Stimulated activated naive CD8-positive, alpha-beta T cell treated with anti-CD3 and anti-CD28 coated beads, Interleukin-15, amount 100 ng/mL, for 72 hours (primary cell): ENCODE measurements at regions not wholly inside any gene's neighbourhood (a gene's known extent, or its start where the extent isn't known, plus 50 kb on each side); places are given as distances from the start of the nearest gene placed in this dataset.
A peak's percentile ranks its signal among the peaks of the same experiment; 100 is the strongest.

Experiments
- ATAC-seq: fragments of 150-1000 bp; cut with Tn5 transposase; 2 replicates; pipeline ENCODE4 v1.10.0; 2021; ENCODE audit warnings: mild to moderate bottlenecking, moderate library complexity
- DNase-seq, 2 donors: peaks; one replicate each; pipeline ENCODE4 v3.0.0; 2021 to 2022
- H3K27ac Mint-ChIP-seq, 2 donors: one replicate each; pipeline ENCODE4 v1.8.0; 2022; ENCODE audit warnings: mild to moderate bottlenecking in 2 of 2, mixed read lengths in 2 of 2, moderate library complexity in 2 of 2
- H3K27me3 Mint-ChIP-seq: one replicate; pipeline ENCODE4 v1.8.0; 2022; ENCODE audit warnings: mixed read lengths
- H3K4me1 Mint-ChIP-seq: one replicate; pipeline ENCODE4 v1.8.0; 2022; ENCODE audit warnings: mild to moderate bottlenecking, mixed read lengths
- H3K4me3 Mint-ChIP-seq, 2 donors: one replicate each; pipeline ENCODE4 v1.8.0; 2022; ENCODE audit warnings: mild to moderate bottlenecking in 2 of 2, mixed read lengths in 2 of 2, moderate library complexity in 1 of 2
- H3K9me3 Mint-ChIP-seq, 2 donors: one replicate each; pipeline ENCODE4 v1.8.0; 2022; ENCODE audit warnings: mixed read lengths in 2 of 2

DNA sequence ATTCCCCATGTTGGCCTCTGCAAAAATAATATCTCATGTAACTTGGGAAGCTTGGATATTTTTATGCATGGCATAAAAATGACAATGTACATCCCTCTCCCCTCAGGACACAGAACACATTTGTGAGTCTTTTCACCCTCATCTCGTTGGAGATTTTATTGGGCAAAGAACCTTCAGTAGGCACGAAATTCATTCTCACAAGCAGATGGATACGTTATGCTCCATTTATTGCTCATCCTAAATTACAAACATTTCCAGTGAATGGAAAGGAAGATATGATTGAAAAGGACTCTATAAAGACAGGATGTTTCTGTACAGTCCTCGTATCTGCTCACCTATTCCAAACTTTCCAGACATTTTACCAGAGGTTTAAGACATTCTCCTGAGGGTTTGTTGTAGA lies 1175.8 kb downstream of the UQCRFS1 start:
- H3K27me3 Mint-ChIP-seq: no peaks in the 10 kb centered on the region
- ATAC-seq: no peak
- H3K27ac Mint-ChIP-seq: no peak overlapping the region
- no peaks in the 10 kb centered on the region for H3K4me1 Mint-ChIP-seq
- peaks cover 2 to 14% of the 10 kb centered on the region in 2 donors for H3K9me3 Mint-ChIP-seq
- DNase-seq: no peak
- no peak overlapping the region for H3K4me3 Mint-ChIP-seq

DNA sequence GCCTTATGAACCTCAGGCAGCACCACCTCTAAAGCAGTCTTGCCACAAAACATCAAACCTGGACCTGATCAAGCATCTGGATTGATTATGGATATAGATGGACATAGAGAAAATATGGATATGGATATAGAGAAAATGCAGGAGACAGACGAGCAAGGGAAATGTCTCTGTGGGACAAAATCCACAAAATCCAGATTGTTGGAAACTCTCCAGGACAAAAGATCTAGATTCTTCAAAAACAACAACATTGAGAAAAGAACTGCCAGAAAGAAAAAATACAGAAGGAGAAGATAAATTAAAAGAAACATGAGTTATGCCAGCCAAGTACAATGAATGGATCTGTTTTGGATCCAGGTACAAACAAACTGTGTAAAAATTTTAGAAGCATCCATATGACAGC lies 1176.5 kb downstream of the UQCRFS1 start:
- ATAC-seq (no peak), DNase-seq (no peak)
- no peaks in the 10 kb centered on the region for H3K4me1 Mint-ChIP-seq
- peaks cover 7 to 19% of the 10 kb centered on the region in 2 donors for H3K9me3 Mint-ChIP-seq
- H3K27ac Mint-ChIP-seq: no peak overlapping the region
- H3K4me3 Mint-ChIP-seq: no peak overlapping the region
- H3K27me3 Mint-ChIP-seq: no peaks in the 10 kb centered on the region

DNA sequence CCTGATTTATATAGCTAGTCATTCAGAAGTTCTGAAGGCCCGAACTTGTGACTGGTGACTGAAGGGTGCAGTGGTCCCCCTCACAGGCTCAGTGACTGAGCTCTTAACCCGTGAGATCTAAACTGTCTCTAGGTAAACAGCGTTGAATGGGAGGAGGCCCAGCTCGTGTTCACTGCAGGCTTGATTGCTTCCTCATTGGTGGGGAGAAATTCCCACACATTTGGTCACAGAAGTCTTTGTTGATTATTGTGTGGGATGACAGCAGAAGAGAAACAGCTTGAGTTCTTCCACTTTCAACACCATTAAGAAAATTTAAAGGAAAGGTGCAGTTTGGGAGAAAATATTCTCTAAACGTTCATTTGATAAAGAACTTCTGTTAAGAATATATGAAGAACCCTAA lies 1178.0 kb downstream of the UQCRFS1 start:
- Mint-ChIP-seq H3K27me3 (no peaks in the 10 kb centered on the region), H3K9me3 (peaks cover 12 to 29% of the 10 kb centered on the region in 2 donors), H3K27ac (no peak overlapping the region), H3K4me1 (no peaks in the 10 kb centered on the region), H3K4me3 (no peak overlapping the region)
- DNase-seq (no peak), ATAC-seq (no peak)

DNA sequence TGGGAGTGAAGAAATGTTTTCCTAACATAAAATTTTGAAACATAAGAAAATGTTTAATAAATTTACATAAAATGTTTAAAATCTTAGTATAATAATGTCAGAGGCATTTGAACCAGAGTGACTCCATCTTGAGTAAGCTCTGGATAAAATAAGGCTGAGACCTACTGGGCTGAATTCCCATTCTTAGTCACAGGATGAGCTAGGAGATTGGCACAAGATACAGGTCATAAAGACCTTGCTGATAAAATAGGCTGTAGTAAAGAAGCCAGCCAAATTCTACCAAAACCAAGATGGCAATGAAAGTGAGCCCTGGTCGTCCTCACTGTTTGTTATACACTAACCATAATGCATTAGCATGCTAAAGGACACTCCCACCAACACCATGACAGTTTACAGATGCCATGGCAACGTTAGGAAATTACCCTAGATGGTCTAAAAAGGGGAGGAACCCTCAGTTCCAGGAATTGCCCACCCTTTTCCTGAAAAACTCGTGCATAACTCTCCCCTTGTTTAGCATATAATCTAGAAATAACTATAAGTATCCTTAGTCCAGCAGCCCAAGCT lies 1184.0 kb downstream of the UQCRFS1 start:
- H3K27ac Mint-ChIP-seq: no peak overlapping the region
- no peaks in the 10 kb centered on the region for H3K27me3 Mint-ChIP-seq
- H3K4me1 Mint-ChIP-seq: no peaks in the 10 kb centered on the region
- ATAC-seq: no peak
- DNase-seq: no peak
- H3K4me3 Mint-ChIP-seq: no peak overlapping the region
- H3K9me3 Mint-ChIP-seq: peaks cover 12 to 27% of the 10 kb centered on the region in 2 donors

DNA sequence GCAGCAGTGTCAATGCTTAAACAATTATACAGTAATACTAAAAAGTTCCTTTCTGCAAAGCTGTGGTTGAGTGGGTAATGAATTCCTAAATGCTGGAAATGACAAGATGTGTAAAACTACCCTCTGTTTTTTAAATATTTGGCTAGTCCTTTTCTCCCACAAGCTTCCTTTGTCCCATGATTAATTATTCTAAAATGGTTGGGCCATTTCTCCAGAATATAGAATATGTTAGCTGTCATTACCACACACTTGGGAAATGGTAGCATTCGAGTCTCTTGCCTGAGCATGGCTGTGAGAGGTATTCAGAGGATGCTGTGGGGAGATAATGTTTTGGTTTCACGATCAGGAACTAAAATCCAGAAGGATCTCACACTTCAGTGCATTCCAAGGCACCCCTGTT lies 1185.8 kb downstream of the UQCRFS1 start:
- Mint-ChIP-seq H3K27me3 (no peaks in the 10 kb centered on the region), H3K4me3 (no peak overlapping the region), H3K27ac (no peak overlapping the region), H3K9me3 (peaks cover 9 to 15% of the 10 kb centered on the region in 2 donors), H3K4me1 (no peaks in the 10 kb centered on the region)
- ATAC-seq: no peak
- DNase-seq: no peak

DNA sequence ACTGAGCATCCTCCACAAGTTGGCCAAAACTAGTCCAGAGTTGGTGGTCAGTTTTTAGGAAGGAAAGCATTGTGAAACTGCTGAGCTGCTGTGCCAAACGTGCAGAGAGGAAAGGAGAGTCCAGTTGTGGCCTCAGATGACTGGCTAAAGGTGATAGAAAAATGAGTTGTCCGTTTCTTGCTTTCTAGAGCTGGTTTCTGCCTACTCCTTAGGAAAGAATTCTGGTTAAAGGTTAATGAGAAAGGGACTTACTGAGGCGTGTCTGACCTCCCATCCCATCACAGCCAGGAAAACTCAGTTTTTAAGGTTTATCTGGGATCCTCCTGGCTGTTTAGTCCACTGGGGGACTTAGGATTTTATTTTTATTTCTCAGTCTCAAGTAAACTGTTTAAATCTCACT lies 1186.3 kb downstream of the UQCRFS1 start:
- Mint-ChIP-seq H3K9me3 (peaks cover 5 to 10% of the 10 kb centered on the region in 2 donors), H3K27me3 (no peaks in the 10 kb centered on the region)

DNA sequence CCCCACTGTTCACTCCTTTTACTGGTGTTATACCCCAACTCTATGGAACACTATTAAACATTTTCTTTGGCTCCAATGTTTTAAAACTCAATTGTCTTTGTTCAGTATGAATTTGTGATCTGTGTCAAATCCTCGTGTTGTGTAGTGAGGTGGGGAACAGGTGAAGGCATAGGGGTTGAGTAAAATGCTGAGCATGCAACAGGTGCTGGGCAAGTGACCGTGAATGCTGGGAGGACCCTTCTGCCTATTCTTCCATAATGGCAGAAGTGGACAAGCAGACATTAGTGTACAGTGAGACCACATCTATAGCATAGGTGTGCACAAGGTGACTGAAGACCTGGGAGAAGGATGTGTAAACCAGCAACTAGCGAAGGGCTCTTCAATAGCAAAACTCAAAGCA lies 1188.0 kb downstream of the UQCRFS1 start:
- Mint-ChIP-seq H3K27me3 (no peaks in the 10 kb centered on the region), H3K4me3 (no peak overlapping the region), H3K27ac (no peak overlapping the region), H3K4me1 (no peaks in the 10 kb centered on the region), H3K9me3 (no peaks in the 10 kb centered on the region)
- DNase-seq (no peak), ATAC-seq (no peak)

More for the DNA sequence above, 1186.3 kb downstream of the UQCRFS1 start:
- no peaks in the 10 kb centered on the region for H3K4me1 Mint-ChIP-seq
- ATAC-seq (no peak), DNase-seq (no peak)
- no peak overlapping the region for H3K4me3 Mint-ChIP-seq
- no peak overlapping the region for H3K27ac Mint-ChIP-seq

DNA sequence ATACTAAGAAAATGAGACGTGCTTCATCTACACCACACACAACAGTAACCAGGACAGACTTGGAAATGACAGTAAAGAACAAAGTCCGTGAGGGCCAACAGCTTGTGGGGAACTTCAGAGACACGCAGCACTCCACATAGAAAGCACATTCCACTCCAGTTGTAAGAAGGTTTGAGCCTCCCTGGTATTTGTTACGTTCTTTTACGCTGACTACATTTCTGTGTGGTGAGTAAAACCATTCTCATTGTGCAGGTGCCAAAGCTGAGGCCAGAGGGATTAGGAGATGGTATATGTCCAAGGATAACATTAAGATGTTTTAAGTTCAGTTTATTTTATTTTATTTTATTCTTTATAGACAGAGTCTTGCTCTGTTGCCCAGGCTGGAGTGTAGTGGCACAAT lies 1189.9 kb downstream of the UQCRFS1 start:
- Mint-ChIP-seq H3K27me3 (no peaks in the 10 kb centered on the region), H3K9me3 (no peaks in the 10 kb centered on the region), H3K4me1 (no peaks in the 10 kb centered on the region), H3K4me3 (no peak overlapping the region), H3K27ac (no peak overlapping the region)
- ATAC-seq (no peak), DNase-seq (no peak)

DNA sequence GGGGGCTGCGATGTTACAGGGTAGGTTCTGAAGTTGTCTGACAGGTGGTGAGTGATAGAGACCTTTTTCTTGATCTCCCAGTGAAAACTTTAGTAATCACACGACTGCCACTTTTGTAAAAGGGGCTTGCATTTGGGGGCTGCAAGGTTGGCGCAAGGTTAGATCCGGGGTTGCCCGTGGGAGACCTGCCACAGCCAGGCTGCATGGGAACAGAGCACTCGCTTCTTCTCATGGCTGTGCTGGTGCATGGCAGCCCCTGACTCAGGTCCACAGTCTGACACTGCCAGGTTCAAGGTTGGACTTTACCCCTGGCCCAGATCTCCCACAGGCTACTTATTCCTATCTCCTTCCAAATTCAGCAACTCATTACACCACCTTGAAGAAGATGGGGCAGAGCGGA lies 1190.4 kb downstream of the UQCRFS1 start:
- no peak overlapping the region for H3K4me3 Mint-ChIP-seq
- H3K27me3 Mint-ChIP-seq: no peaks in the 10 kb centered on the region
- no peak overlapping the region for H3K27ac Mint-ChIP-seq
- H3K9me3 Mint-ChIP-seq: peaks cover 0 to 3% of the 10 kb centered on the region in 2 donors
- ATAC-seq (no peak), DNase-seq (no peak)
- no peaks in the 10 kb centered on the region for H3K4me1 Mint-ChIP-seq

DNA sequence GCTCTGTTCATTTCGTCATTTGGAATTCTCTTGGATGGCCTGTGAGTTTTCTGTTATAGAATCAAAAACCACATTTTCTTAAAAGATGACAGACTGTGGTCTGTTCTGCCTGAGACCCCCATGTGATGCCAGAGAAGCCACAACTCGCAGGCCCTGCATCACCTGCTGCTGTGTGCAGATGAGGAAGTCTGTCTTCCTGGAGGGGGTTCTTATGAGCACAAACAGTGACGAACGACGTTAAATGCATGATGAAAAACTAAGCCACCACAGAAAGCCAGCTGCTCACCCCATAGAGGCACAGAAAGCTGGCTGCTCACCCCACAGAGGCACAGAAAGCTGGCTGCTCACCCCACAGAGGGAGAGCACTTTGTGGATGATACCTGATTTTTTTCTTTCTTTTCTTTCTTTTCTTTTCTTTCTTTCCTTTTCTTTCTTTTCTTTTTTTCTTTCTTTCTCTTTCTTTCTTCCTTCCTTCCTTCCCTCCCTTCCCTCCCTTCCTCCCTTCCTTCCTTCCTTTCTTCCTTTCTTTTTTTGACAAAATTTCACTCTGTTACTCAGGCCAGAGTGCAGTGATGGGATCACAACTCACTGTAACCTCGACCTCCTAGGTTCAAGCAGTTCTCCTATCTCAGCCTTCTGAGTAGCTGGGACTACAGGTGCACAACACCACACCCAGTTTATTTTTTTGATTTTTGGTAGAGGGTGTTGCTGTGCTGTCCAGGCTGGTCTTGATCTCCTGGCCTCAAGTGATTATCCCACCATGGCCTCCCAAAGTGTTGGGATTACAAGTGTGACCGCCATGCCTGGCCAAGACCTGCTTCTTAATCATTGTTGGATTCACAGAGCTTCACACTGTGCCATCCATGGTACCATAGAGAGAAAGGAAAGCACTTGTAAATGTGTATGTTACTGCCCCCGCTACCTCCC lies 1191.4 kb downstream of the UQCRFS1 start:
- H3K4me3 Mint-ChIP-seq: no peak overlapping the region
- DNase-seq (no peak), ATAC-seq (no peak)
- H3K27me3 Mint-ChIP-seq: no peaks in the 10 kb centered on the region
- H3K9me3 Mint-ChIP-seq: peaks cover 0 to 6% of the 10 kb centered on the region in 2 donors
- H3K27ac Mint-ChIP-seq: peak overlapping the region in 1 of 2 donors; percentile 19
- no peaks in the 10 kb centered on the region for H3K4me1 Mint-ChIP-seq

DNA sequence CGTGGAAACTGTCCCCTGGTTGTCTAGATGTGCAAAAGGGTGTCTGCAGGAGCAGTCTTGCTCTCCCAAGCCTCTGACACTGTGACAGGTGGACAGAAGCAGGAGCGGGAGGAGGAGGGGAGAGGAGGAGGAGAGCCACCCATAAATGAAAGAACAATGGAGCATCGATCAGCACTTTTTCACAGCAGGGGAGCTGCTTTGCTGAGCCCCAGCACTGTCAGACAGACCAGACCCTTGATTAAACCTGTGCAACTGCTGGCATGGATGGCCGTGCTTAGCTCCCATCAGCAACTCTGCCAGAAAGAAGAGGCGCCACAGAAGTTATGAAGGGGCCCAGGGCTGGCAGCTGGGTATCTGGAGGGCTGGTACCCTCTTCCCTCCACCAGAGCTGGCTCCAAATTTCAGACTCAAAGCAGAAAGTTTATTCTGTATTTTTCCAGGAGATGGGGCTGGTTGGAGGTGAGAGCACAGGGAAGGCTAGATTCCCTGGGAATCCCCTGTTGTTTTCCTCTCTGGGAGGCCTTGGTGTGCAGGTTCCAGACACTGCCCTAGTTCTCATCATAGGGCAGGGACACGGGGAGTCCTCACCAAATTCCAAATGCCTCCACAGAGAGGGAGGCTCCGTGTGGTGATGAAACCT lies 1192.2 kb downstream of the UQCRFS1 start:
- Mint-ChIP-seq H3K4me3 (no peak overlapping the region), H3K27ac (no peak overlapping the region), H3K4me1 (no peaks in the 10 kb centered on the region), H3K9me3 (peaks cover 0 to 6% of the 10 kb centered on the region in 2 donors), H3K27me3 (no peaks in the 10 kb centered on the region)
- ATAC-seq (no peak), DNase-seq (no peak)

DNA sequence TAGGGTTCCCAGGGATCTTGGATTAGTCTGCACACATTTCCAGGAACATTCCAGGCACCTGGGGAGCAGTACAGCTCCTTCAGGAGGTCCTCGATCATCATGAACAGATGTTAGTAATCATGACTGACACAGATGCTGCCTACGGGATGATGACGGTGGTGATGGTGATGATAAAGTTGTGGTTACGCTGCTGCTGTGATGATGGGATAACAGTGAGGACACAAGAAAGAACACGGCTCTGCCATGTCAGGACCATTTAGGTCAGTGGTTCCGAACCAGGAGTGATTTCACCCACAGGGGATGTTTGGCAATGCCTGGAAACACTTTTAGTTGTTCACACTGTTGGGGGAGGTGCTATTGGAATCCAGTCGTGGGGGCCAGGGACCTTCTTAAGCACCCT lies 1193.0 kb downstream of the UQCRFS1 start:
- H3K4me1 Mint-ChIP-seq: no peaks in the 10 kb centered on the region
- H3K27me3 Mint-ChIP-seq: no peaks in the 10 kb centered on the region
- DNase-seq (no peak), ATAC-seq (no peak)
- H3K4me3 Mint-ChIP-seq: no peak overlapping the region
- H3K27ac Mint-ChIP-seq: peak overlapping the region in 1 of 2 donors; percentile 60
- peaks cover 0 to 6% of the 10 kb centered on the region in 2 donors for H3K9me3 Mint-ChIP-seq

DNA sequence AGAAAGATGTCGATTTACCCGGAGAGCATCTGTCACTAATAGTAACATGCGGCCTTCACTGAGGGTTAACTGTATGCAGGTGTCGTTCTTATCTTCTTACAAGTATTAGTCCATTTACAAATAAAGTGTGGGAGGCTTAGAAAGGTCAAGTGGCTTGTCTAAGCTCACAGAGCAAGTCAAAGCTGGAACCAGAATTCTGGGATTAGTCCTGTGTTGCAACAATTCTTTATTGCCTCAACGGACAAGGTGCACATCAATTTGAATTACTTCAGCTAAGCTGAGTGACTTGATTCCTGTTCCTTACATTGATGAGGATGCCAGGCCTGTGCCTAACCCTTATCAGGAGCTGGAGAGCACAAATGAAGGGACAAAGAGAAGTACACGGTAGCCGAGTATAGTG lies 1193.6 kb downstream of the UQCRFS1 start:
- H3K4me1 Mint-ChIP-seq: no peaks in the 10 kb centered on the region
- no peak for DNase-seq
- H3K27me3 Mint-ChIP-seq: no peaks in the 10 kb centered on the region
- no peak for ATAC-seq
- H3K27ac Mint-ChIP-seq: no peak overlapping the region
- peaks cover 0 to 6% of the 10 kb centered on the region in 2 donors for H3K9me3 Mint-ChIP-seq
- H3K4me3 Mint-ChIP-seq: no peak overlapping the region

DNA sequence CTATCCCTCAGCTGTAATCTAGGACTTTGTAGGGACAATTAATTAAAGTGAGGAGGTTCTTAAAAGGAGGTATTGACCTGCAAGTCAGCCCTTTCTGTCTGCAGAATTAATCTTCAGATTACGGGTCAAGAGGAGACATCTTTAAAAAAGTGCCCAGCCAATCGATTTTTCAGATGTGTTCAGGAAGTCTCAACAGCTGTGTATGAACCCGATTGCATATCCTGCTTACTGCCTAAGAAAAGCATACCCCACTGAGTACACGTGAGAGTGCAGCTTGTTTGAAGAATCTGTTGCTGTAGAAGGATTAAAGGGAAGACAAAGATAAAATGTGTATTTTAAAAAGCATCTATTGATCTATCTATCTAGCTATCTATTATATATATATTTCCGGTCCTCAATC lies 1194.5 kb downstream of the UQCRFS1 start:
- ATAC-seq (no peak), DNase-seq (no peak)
- no peaks in the 10 kb centered on the region for H3K27me3 Mint-ChIP-seq
- H3K4me3 Mint-ChIP-seq: no peak overlapping the region
- no peaks in the 10 kb centered on the region for H3K4me1 Mint-ChIP-seq
- no peak overlapping the region for H3K27ac Mint-ChIP-seq
- peaks cover 0 to 8% of the 10 kb centered on the region in 2 donors for H3K9me3 Mint-ChIP-seq

DNA sequence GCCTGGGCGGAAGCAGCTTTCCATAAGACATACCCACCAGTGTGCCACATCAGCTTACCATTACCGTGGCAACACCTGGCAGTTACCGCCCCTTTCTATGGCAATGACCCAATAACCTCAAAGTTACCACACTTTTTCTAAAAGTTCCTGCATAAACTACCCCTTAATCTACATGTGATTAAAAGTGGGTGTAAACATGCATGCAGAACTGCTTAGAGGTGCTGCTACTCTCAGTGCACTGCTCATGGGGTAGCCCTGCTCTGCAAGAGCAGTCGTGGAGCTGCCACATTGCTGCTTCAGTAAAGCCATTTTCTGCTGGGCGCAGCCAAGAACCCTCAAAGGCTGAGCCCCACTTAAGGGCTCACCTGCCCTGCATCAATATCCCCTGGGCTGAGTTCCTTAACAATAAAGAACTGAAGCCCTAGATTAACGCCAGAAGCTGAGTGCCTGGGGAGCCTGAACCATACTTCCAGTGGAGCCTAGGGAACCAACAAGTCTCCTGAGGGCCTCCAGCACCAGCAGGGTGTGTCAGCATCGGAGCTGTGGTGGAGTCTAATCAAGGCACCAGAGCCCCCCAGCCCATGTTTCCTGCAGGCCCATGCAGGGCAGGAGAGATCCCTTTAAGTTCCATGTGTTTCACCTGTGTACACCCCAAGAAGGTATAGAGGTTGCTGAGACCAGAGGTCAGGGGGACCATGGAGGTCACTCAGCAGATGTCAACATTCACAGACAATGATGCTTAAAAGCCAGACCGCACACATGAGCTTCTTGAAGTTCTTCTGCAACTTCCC lies 1198.1 kb downstream of the UQCRFS1 start:
- H3K4me3 Mint-ChIP-seq: no peak overlapping the region
- no peak for ATAC-seq
- no peak overlapping the region for H3K27ac Mint-ChIP-seq
- no peaks in the 10 kb centered on the region for H3K4me1 Mint-ChIP-seq
- DNase-seq: no peak
- peaks cover 7% of the 10 kb centered on the region for H3K27me3 Mint-ChIP-seq
- peaks cover 0 to 15% of the 10 kb centered on the region in 2 donors for H3K9me3 Mint-ChIP-seq
